SIG-M5 treated with dmso at 0.1 percent for 504 hours (cell line): ENCODE measurements at regions not wholly inside any gene's neighbourhood (a gene's known extent, or its start where the extent isn't known, plus 50 kb on each side); places are given as distances from the start of the nearest gene placed in this dataset.
A peak's percentile ranks its signal among the peaks of the same experiment; 100 is the strongest.
"Not testable (repeated sequence)": the region's sequence is repeated elsewhere in the genome, so short reads cannot be mapped to it uniquely, and the experiment has no call there.

Experiments used
- DNase-seq: peaks from one replicate; lab custom pipeline; 2025; ENCODE audit not compliant: unreplicated experiment; lab: John Stamatoyannopoulos, UW

GRCh38 chrX:131595120-131595519, 51.2 kb downstream of the OR13H1 start:
- no peak for DNase-seq

- DNase-seq: no peak
Observed at GRCh38 chrX:131607792-131608369, 64.0 kb downstream of the OR13H1 start.

- no peak for DNase-seq
Observed at GRCh38 chrX:131609480-131609879, 65.6 kb downstream of the OR13H1 start.

GRCh38 chrX:131613260-131613659, 69.4 kb downstream of the OR13H1 start:
- no peak for DNase-seq

- DNase-seq: no peak
Observed at GRCh38 chrX:131614241-131614640, 70.4 kb downstream of the OR13H1 start.

- DNase-seq: no peak
Observed at GRCh38 chrX:131617182-131617581, 73.3 kb downstream of the OR13H1 start.

GRCh38 chrX:131621650-131622049, 77.8 kb downstream of the OR13H1 start:
- DNase-seq: no peak

- DNase-seq: no peak
Observed at GRCh38 chrX:131626681-131627296, 82.9 kb downstream of the OR13H1 start.

GRCh38 chrX:131630534-131630933, 86.7 kb downstream of the OR13H1 start:
- DNase-seq: no peak

- peak; percentile 48 for DNase-seq
Observed at GRCh38 chrX:131633285-131633917, 89.5 kb downstream of the OR13H1 start.

- no peak for DNase-seq
Observed at GRCh38 chrX:131634900-131635299, 91.0 kb downstream of the OR13H1 start.

GRCh38 chrX:131646106-131646505, 102.2 kb downstream of the OR13H1 start:
- no peak for DNase-seq

- no peak for DNase-seq
Observed at GRCh38 chrX:131649741-131650140, 105.9 kb downstream of the OR13H1 start.

GRCh38 chrX:131650637-131651410, 107.0 kb downstream of the OR13H1 start:
- no peak for DNase-seq

- not testable (repeated sequence) for DNase-seq
Observed at GRCh38 chrX:131663726-131664125, 119.9 kb downstream of the OR13H1 start.

- no peak for DNase-seq
Observed at GRCh38 chrX:131671735-131672134, 127.9 kb downstream of the OR13H1 start.

GRCh38 chrX:131675596-131676194, 131.8 kb downstream of the OR13H1 start:
- peak; percentile 60 for DNase-seq

GRCh38 chrX:131677655-131678628, 134.1 kb downstream of the OR13H1 start:
- DNase-seq: peak; percentile 38

GRCh38 chrX:131682735-131683134, 138.9 kb downstream of the OR13H1 start:
- not testable (repeated sequence) for DNase-seq

- no peak for DNase-seq
Observed at GRCh38 chrX:131693359-131693758, 149.5 kb downstream of the OR13H1 start.
